Astrocyte (in vitro differentiated cells and primary cell): ENCODE measurements at regions not wholly inside any gene's neighbourhood (a gene's known extent, or its start where the extent isn't known, plus 50 kb on each side); places are given as distances from the start of the nearest gene placed in this dataset.

Source experiments
- DNase-seq: peaks from one replicate; pipeline ENCODE4 v3.0.0-alpha.2; 2010; ENCODE audit warnings: low read depth
- FAIRE-seq: peaks from 2 replicates; lab custom pipeline; 2011; peaks lifted over from hg19 to GRCh38; lab: Jason Lieb, UNC
- H2AFZ ChIP-seq: 2 replicates; pipeline ENCODE4 v1.6.0; 2012; ENCODE audit warnings: low read depth, low read length, inconsistent platforms
- H3K27ac ChIP-seq: 2 replicates; pipeline ENCODE4 v1.5.1; 2011; ENCODE audit warnings: low read depth, low read length, inconsistent platforms
- H3K27me3 ChIP-seq: 2 replicates; pipeline ENCODE4 v1.6.0; 2011; ENCODE audit warnings: low read length, inconsistent platforms; ENCODE audit not compliant: insufficient read depth
- H3K36me3 ChIP-seq: 2 replicates; pipeline ENCODE4 v1.5.1; 2011; ENCODE audit warnings: low read length, inconsistent platforms; ENCODE audit not compliant: insufficient read depth
- H3K4me1 ChIP-seq: 2 replicates; pipeline ENCODE4 v1.5.1; 2011; ENCODE audit warnings: low read length, inconsistent platforms; ENCODE audit not compliant: insufficient read depth
- H3K4me2 ChIP-seq: 2 replicates; pipeline ENCODE4 v1.6.0; 2012; ENCODE audit warnings: low read length, inconsistent platforms
- H3K4me3 ChIP-seq: 2 replicates; pipeline ENCODE4 v1.5.1; 2011; ENCODE audit warnings: low read depth, mild to moderate bottlenecking, low read length, inconsistent platforms; ENCODE audit not compliant: insufficient read depth
- H3K79me2 ChIP-seq: 2 replicates; pipeline ENCODE4 v1.6.0; 2012; ENCODE audit warnings: mild to moderate bottlenecking, low read length, inconsistent platforms; ENCODE audit not compliant: insufficient read depth
- H3K9ac ChIP-seq: 2 replicates; pipeline ENCODE4 v1.6.0; 2012; ENCODE audit warnings: mild to moderate bottlenecking, low read length, inconsistent platforms
- H3K9me3 ChIP-seq: 2 replicates; pipeline ENCODE4 v1.5.1; 2012; ENCODE audit warnings: low read depth, mild to moderate bottlenecking, low read length, inconsistent platforms; ENCODE audit not compliant: insufficient read depth
- H4K20me1 ChIP-seq: 2 replicates; pipeline ENCODE4 v1.6.0; 2012; ENCODE audit warnings: low read length, inconsistent platforms; ENCODE audit not compliant: insufficient read depth
- H3K27ac Mint-ChIP-seq: one replicate; pipeline ENCODE4 v1.8.0; 2021; ENCODE audit warnings: mild to moderate bottlenecking, mixed read lengths; ENCODE audit not compliant: unreplicated experiment
- H3K27me3 Mint-ChIP-seq: one replicate; pipeline ENCODE4 v1.8.0; 2021; ENCODE audit warnings: low read depth, mixed read lengths; ENCODE audit not compliant: unreplicated experiment
- H3K36me3 Mint-ChIP-seq: one replicate; pipeline ENCODE4 v1.8.0; 2021; ENCODE audit warnings: low read depth, mixed read lengths; ENCODE audit not compliant: unreplicated experiment
- H3K4me1 Mint-ChIP-seq: one replicate; pipeline ENCODE4 v1.8.0; 2021; ENCODE audit warnings: low read depth, mixed read lengths; ENCODE audit not compliant: unreplicated experiment
- H3K4me3 Mint-ChIP-seq: one replicate; pipeline ENCODE4 v1.8.0; 2021; ENCODE audit warnings: mild to moderate bottlenecking, moderate library complexity, mixed read lengths; ENCODE audit not compliant: unreplicated experiment
- H3K9me3 Mint-ChIP-seq: one replicate; pipeline ENCODE4 v1.8.0; 2021; ENCODE audit warnings: mild to moderate bottlenecking, mixed read lengths; ENCODE audit not compliant: unreplicated experiment
- EZH2 ChIP-seq: IDR thresholded peaks from 2 replicates; pipeline ENCODE4 v1.6.1; 2012; ENCODE audit warnings: mild to moderate bottlenecking, low read length, inconsistent platforms; ENCODE audit not compliant: insufficient read depth
- TF ChIP-seq, protein P1 (sequence below): IDR thresholded peaks from 2 replicates; pipeline ENCODE4 v1.5.1; 2011; ENCODE audit warnings: low read depth, mild to moderate bottlenecking, inconsistent platforms, low read length, moderate library complexity; ENCODE audit not compliant: insufficient read depth

DNA sequence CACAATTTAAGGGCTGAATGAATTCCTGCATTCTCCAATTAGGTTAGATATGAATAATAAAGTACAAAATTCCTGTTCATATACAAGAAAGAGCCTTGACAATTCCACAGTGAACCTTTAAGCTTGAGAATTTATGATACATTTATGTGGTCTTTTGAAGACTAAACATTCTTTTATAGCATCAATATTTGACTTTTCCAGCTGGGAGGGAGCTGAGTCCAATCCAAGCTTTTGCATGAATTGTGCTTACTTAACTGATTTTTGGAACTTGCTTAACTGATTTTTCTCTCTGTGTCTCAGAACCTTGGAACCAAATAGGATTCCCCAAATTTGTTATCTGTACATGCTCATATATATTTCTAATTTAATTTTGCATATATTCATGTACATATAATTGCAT is 388.0 kb downstream of the TRIB2 start:
- Mint-ChIP-seq H3K4me3 (no peak overlapping the region), H3K36me3 (no peaks in the 10 kb centered on the region), H3K27me3 (no peaks in the 10 kb centered on the region), H3K27ac (no peak overlapping the region), H3K9me3 (no peaks in the 10 kb centered on the region), H3K4me1 (no peaks in the 10 kb centered on the region)
- no peaks in the 10 kb centered on the region for H3K9me3 ChIP-seq
- no peaks in the 10 kb centered on the region for H3K36me3 ChIP-seq
- FAIRE-seq (no peak), DNase-seq (no peak)
- no peak for TF ChIP-seq EZH2
- TF ChIP-seq, protein P1, sequence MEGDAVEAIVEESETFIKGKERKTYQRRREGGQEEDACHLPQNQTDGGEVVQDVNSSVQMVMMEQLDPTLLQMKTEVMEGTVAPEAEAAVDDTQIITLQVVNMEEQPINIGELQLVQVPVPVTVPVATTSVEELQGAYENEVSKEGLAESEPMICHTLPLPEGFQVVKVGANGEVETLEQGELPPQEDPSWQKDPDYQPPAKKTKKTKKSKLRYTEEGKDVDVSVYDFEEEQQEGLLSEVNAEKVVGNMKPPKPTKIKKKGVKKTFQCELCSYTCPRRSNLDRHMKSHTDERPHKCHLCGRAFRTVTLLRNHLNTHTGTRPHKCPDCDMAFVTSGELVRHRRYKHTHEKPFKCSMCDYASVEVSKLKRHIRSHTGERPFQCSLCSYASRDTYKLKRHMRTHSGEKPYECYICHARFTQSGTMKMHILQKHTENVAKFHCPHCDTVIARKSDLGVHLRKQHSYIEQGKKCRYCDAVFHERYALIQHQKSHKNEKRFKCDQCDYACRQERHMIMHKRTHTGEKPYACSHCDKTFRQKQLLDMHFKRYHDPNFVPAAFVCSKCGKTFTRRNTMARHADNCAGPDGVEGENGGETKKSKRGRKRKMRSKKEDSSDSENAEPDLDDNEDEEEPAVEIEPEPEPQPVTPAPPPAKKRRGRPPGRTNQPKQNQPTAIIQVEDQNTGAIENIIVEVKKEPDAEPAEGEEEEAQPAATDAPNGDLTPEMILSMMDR = no peak
- H3K27me3 ChIP-seq = no peaks in the 10 kb centered on the region
- H3K4me3 ChIP-seq = no peak overlapping the region
- H4K20me1 ChIP-seq = no peaks in the 10 kb centered on the region
- H3K79me2 ChIP-seq = no peaks in the 10 kb centered on the region
- H3K27ac ChIP-seq = no peak overlapping the region
- H2AFZ ChIP-seq = no peak overlapping the region
- no peaks in the 10 kb centered on the region for H3K4me1 ChIP-seq
- H3K4me2 ChIP-seq = no peak overlapping the region
- H3K9ac ChIP-seq = no peak overlapping the region

DNA sequence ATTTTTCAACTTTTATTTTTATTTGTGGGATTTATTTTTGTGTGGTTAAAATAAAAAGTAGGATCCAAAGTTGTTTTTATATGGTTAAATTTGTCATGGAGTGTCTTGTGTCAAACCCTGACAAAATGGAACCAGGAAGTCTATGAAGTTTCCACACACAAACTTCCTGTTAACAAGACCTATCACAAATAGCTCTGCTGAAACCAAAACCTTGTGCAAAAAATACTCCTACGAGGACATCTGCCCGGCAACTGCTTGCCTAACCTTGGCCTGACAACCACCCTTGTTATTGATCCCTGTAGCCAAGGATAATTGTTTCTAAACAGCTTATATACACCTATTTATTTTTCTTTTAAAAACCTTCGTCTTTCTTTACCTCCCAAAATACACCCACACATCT is 389.6 kb downstream of the TRIB2 start:
- H3K4me1 Mint-ChIP-seq = no peaks in the 10 kb centered on the region
- H3K9ac ChIP-seq = no peak overlapping the region
- no peaks in the 10 kb centered on the region for H3K36me3 Mint-ChIP-seq
- no peaks in the 10 kb centered on the region for H3K27me3 Mint-ChIP-seq
- no peaks in the 10 kb centered on the region for H3K9me3 ChIP-seq
- no peak overlapping the region for H3K27ac ChIP-seq
- TF ChIP-seq, protein P1 = no peak
- no peak for TF ChIP-seq EZH2
- FAIRE-seq (no peak), DNase-seq (no peak)
- no peaks in the 10 kb centered on the region for H4K20me1 ChIP-seq
- H3K36me3 ChIP-seq = no peaks in the 10 kb centered on the region
- H3K4me3 Mint-ChIP-seq = no peak overlapping the region
- peaks cover 3% of the 10 kb centered on the region for H3K9me3 Mint-ChIP-seq
- no peak overlapping the region for H2AFZ ChIP-seq
- H3K4me1 ChIP-seq = no peaks in the 10 kb centered on the region
- no peak overlapping the region for H3K4me3 ChIP-seq
- no peak overlapping the region for H3K27ac Mint-ChIP-seq
- no peaks in the 10 kb centered on the region for H3K27me3 ChIP-seq
- H3K79me2 ChIP-seq = no peaks in the 10 kb centered on the region
- no peak overlapping the region for H3K4me2 ChIP-seq

DNA sequence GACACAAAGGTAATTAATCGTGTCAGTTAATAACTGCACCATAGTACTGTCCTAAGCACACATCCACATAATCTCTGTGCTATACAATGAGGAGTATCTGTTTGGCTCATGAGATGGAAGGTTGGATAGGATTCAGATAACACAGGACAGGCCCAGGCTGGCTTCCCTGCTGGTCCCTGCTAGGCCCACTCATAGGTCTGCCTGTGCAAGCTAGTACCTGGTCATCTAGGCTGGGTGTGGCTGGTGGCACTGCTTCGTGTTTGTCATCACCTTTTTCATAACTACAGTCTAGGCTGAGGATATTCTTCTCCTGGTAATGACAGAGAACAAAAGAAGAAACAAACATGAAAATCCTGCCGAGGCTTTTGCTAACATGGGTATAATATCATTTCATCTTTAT is 392.8 kb downstream of the TRIB2 start:
- FAIRE-seq (no peak), DNase-seq (no peak)
- H3K4me3 ChIP-seq = no peak overlapping the region
- H3K79me2 ChIP-seq = no peaks in the 10 kb centered on the region
- Mint-ChIP-seq H3K36me3 (no peaks in the 10 kb centered on the region), H3K27me3 (no peaks in the 10 kb centered on the region), H3K4me1 (peaks cover 5% of the 10 kb centered on the region), H3K4me3 (no peak overlapping the region), H3K27ac (no peak overlapping the region), H3K9me3 (peaks cover 6% of the 10 kb centered on the region)
- H3K27ac ChIP-seq = no peak overlapping the region
- no peak overlapping the region for H3K4me2 ChIP-seq
- no peak overlapping the region for H2AFZ ChIP-seq
- no peaks in the 10 kb centered on the region for H3K36me3 ChIP-seq
- no peaks in the 10 kb centered on the region for H3K9me3 ChIP-seq
- TF ChIP-seq, protein P1 = no peak
- TF ChIP-seq EZH2 = no peak
- H4K20me1 ChIP-seq = no peaks in the 10 kb centered on the region
- no peak overlapping the region for H3K9ac ChIP-seq
- no peaks in the 10 kb centered on the region for H3K4me1 ChIP-seq
- H3K27me3 ChIP-seq = no peaks in the 10 kb centered on the region
